OCI-LY7 (cell line): ENCODE measurements at regions not wholly inside any gene's neighbourhood (a gene's known extent, or its start where the extent isn't known, plus 50 kb on each side); places are given as distances from the start of the nearest gene placed in this dataset.

Source experiments
- EZH2phosphoT487 ChIP-seq: fragments of 200-600 bp; sonication (generic); IDR thresholded peaks from 2 replicates; pipeline ENCODE4 v1.6.1; 2018; ENCODE audit warnings: low read depth, borderline replicate concordance, mild to moderate bottlenecking, mixed run types, antibody characterized with exemption, low read length, moderate library complexity, mixed read lengths
- TF ChIP-seq, protein P1 (sequence below): fragments of 200-600 bp; sonication (generic); conservative IDR thresholded peaks from 2 replicates; pipeline ENCODE4 v1.5.1; 2014; ENCODE audit warnings: mild to moderate bottlenecking, antibody characterized with exemption, low read length, moderate library complexity, mixed read lengths

DNA sequence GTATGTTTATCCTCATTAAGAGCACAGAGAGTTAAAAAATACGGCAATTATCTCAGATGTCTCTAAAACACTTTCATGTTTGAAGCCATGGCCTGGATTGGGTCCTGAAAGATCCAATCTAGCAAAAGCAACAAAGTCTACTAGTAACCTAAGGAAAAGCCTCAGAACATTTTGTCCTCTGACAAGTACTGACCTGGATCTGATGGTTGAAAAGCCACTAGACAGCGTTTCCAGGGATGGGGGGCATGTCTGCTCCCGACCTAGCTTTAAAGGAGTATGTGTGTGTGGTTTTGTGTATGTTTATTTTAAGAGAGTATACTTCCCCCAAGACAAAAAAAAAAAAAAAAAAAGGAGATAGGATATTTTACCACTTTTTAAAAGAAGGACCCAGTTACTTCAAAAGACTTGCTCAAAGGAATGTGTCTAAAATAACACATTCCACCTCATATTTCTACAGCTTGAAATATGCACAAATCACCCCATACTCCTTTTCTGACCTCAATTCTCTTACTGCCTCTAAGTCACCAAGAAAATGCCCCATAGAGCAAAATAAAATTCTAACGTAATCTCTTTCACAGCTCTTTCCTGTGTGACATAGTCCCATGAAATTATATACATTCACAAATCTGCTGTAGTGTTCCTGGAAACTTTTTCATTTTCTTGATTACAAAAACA lies 189.0 kb upstream of the TTC29 start:
- TF ChIP-seq EZH2phosphoT487, result no peak
- TF ChIP-seq, protein P1, sequence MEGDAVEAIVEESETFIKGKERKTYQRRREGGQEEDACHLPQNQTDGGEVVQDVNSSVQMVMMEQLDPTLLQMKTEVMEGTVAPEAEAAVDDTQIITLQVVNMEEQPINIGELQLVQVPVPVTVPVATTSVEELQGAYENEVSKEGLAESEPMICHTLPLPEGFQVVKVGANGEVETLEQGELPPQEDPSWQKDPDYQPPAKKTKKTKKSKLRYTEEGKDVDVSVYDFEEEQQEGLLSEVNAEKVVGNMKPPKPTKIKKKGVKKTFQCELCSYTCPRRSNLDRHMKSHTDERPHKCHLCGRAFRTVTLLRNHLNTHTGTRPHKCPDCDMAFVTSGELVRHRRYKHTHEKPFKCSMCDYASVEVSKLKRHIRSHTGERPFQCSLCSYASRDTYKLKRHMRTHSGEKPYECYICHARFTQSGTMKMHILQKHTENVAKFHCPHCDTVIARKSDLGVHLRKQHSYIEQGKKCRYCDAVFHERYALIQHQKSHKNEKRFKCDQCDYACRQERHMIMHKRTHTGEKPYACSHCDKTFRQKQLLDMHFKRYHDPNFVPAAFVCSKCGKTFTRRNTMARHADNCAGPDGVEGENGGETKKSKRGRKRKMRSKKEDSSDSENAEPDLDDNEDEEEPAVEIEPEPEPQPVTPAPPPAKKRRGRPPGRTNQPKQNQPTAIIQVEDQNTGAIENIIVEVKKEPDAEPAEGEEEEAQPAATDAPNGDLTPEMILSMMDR, result no peak
